ENCODE measurements at regions not wholly inside any gene's neighbourhood (a gene's known extent, or its start where the extent isn't known, plus 50 kb on each side); places are given as distances from the start of the nearest gene placed in this dataset.

DNA sequence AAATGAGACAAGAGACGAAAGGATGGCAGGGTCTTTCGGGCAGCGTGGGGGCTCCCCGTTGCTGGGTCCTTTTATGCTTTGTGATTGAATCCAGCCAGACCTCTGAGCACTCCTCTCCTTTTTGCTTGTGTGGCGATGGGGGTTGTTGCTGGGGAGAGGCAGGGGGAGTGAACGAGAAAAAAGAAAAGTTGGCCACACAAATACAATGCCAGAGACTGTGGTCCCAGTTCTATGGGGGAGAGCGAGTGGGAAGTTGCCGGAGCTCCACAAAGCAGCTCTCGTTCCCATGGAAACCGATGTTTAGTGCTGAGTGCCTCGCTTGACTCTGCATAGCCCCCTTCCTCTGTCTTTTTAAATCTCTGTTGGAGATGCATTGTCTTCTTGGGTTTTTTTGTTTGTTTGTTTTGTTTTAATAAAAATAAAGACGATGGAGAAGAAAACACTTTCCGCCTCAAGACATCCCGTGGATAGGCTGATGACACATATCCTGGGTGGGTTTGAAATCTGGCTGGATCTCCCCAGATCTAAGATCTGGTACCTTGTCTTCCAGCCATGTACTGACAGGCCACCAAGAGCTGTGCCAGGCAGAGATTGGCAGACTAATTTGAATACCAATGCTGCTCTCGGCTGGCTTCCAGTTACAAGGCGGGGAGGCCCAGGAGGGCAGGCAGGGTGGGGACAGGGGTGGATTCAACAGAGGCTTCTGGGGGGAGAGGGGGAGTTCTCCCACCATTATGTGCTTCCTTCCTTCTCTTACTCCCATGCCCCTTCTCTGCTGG is 529.3 kb downstream of the QKI start:
- DNase-seq (ENCODE audit: extremely low read depth, low read depth), result no peak

GRCh38 chr6:163942790-163943189 is 528.3 kb downstream of the QKI start:
- TF ChIP-seq, protein P1, sequence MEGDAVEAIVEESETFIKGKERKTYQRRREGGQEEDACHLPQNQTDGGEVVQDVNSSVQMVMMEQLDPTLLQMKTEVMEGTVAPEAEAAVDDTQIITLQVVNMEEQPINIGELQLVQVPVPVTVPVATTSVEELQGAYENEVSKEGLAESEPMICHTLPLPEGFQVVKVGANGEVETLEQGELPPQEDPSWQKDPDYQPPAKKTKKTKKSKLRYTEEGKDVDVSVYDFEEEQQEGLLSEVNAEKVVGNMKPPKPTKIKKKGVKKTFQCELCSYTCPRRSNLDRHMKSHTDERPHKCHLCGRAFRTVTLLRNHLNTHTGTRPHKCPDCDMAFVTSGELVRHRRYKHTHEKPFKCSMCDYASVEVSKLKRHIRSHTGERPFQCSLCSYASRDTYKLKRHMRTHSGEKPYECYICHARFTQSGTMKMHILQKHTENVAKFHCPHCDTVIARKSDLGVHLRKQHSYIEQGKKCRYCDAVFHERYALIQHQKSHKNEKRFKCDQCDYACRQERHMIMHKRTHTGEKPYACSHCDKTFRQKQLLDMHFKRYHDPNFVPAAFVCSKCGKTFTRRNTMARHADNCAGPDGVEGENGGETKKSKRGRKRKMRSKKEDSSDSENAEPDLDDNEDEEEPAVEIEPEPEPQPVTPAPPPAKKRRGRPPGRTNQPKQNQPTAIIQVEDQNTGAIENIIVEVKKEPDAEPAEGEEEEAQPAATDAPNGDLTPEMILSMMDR (IDR thresholded peaks at IDR 0.05; ENCODE audit: low read depth, low read length, missing control alignments), result no peak
- H3K4me3 ChIP-seq (replicated peaks; ENCODE audit: low read depth, low read length), result no peak overlapping the region
- DNase-seq (ENCODE audit: extremely low read depth, low read depth), result no peak

More for the DNA sequence above, 529.3 kb downstream of the QKI start:
- TF ChIP-seq, protein P1 (IDR thresholded peaks at IDR 0.05; ENCODE audit: low read depth, low read length, missing control alignments), result no peak
- H3K4me3 ChIP-seq (replicated peaks; ENCODE audit: low read depth, low read length), result no peak overlapping the region

DNA sequence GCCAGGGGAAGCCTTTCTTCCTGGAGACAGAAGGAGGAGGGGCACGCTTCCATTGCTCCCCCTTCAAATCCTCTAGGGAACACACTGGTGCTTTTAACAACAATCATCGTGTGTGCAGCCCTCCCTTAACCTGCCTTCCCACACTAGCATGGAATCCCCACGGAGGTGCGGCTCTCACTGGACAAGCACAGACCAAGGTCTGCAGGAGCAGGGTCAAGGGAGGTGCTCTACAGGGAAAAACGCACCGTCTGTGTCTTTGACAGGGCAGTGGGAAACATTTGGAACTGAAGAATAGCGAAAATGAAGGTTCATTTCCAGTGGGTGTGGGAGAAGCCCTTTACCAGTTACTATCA is 527.1 kb downstream of the QKI start:
- no peak overlapping the region for H3K4me3 ChIP-seq (replicated peaks; ENCODE audit: low read depth, low read length)
- TF ChIP-seq, protein P1 (IDR thresholded peaks at IDR 0.05; ENCODE audit: low read depth, low read length, missing control alignments), result no peak
- DNase-seq (ENCODE audit: extremely low read depth, low read depth), result no peak

GRCh38 chr6:163940705-163941623 is 526.4 kb downstream of the QKI start:
- DNase-seq (ENCODE audit: extremely low read depth, low read depth), result no peak
- no peak overlapping the region for H3K4me3 ChIP-seq (replicated peaks; ENCODE audit: low read depth, low read length)
- TF ChIP-seq, protein P1 (IDR thresholded peaks at IDR 0.05; ENCODE audit: low read depth, low read length, missing control alignments), result no peak

DNA sequence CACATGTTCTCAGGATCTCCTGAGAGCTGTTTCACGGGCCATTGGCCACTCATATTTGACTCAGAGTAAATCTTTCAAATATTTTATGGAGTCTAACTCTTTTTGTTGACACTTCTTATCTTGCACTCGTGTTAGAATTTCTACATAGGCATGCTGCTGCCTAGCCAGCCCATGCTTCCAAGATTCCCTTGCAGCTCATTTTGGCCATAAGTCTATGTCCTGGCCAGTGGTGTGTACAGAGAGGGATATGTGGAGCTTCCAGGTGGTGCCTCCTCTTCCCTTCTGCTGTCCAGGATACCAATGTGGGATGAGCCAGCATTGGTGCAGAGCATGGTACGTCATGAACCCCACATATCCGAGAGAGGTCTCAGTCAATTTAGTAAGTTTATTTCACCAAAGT is 522.6 kb downstream of the QKI start:
- no peak for DNase-seq (ENCODE audit: extremely low read depth, low read depth)
- TF ChIP-seq, protein P1 (IDR thresholded peaks at IDR 0.05; ENCODE audit: low read depth, low read length, missing control alignments), result no peak
- no peak overlapping the region for H3K4me3 ChIP-seq (replicated peaks; ENCODE audit: low read depth, low read length)

GRCh38 chr6:163935158-163935762 is 520.7 kb downstream of the QKI start:
- TF ChIP-seq, protein P1 (IDR thresholded peaks at IDR 0.05; ENCODE audit: low read depth, low read length, missing control alignments), result no peak
- no peak overlapping the region for H3K4me3 ChIP-seq (replicated peaks; ENCODE audit: low read depth, low read length)
- no peak for DNase-seq (ENCODE audit: extremely low read depth, low read depth)

All from HFF-Myc (cell line).